ENCODE measurements at regions not wholly inside any gene's neighbourhood (a gene's known extent, or its start where the extent isn't known, plus 50 kb on each side); places are given as distances from the start of the nearest gene placed in this dataset.
"Not testable (repeated sequence)": the region's sequence is repeated elsewhere in the genome, so short reads cannot be mapped to it uniquely, and the experiment has no call there.

- not testable (repeated sequence) for TF ChIP-seq POLR2AphosphoS5, POLR2A, CTCF, EP300 (IDR thresholded peaks at IDR 0.05)
Measured at GRCh38 chr1:184829496-184829895, 74.8 kb upstream of the EDEM3 start.

Data from gastroesophageal sphincter (tissue), 3 donors.